ENCODE measurements at regions not wholly inside any gene's neighbourhood (a gene's known extent, or its start where the extent isn't known, plus 50 kb on each side); places are given as distances from the start of the nearest gene placed in this dataset.

DNA sequence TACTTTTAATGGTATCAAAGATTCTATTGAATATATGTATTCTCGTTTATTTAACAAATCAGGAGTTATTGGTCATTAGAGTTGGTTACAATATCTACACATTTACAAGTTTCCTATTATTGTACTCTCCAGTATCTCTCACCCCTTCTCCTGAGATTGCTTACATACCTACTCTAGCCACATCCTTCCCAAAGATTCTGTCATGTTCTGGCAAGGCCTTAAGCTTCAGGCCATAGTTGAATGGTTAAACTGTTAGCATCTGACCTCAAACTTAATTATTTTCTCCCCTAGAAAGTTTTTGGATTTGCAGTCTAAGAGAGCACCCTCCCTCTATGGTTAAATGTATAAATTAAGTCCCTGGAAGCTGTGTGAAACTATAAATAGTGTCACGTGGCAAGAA lies 784.2 kb downstream of the GLUD2 start:
- TF ChIP-seq, protein P1, sequence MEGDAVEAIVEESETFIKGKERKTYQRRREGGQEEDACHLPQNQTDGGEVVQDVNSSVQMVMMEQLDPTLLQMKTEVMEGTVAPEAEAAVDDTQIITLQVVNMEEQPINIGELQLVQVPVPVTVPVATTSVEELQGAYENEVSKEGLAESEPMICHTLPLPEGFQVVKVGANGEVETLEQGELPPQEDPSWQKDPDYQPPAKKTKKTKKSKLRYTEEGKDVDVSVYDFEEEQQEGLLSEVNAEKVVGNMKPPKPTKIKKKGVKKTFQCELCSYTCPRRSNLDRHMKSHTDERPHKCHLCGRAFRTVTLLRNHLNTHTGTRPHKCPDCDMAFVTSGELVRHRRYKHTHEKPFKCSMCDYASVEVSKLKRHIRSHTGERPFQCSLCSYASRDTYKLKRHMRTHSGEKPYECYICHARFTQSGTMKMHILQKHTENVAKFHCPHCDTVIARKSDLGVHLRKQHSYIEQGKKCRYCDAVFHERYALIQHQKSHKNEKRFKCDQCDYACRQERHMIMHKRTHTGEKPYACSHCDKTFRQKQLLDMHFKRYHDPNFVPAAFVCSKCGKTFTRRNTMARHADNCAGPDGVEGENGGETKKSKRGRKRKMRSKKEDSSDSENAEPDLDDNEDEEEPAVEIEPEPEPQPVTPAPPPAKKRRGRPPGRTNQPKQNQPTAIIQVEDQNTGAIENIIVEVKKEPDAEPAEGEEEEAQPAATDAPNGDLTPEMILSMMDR (IDR thresholded peaks at IDR 0.05; ENCODE audit: low read depth, low read length), result no peak
- in situ Hi-C loops (cut with HindIII; ENCODE audit: low sequenced_read_pairs), result no loop called here
- peak; percentile 3 for DNase-seq (ENCODE audit: low read depth, low spot score)
- no peak overlapping the region for H3K4me3 ChIP-seq (ENCODE audit: low read depth, low read length)

DNA sequence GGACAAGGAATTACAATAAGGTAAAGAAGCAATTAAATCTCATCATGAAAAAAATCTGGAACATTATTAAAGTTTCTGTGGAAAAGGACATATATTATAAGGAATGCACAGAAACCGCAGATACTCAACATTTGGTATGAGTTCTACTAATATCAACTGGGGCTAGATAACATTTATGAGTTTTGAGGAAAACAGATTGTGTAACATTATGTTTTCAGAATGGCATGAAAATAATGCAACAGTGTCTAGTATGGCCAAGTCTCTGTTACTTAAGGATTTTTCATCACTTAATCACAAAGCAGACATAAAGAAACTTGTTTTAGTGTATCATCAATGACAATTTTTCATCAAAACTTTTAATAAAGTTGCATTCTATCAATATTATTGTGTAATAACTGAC lies 785.0 kb downstream of the GLUD2 start:
- in situ Hi-C loops (cut with HindIII; ENCODE audit: low sequenced_read_pairs), result no loop called here
- no peak for DNase-seq (ENCODE audit: low read depth, low spot score)
- TF ChIP-seq, protein P1 (IDR thresholded peaks at IDR 0.05; ENCODE audit: low read depth, low read length), result no peak
- H3K4me3 ChIP-seq (ENCODE audit: low read depth, low read length), result no peak overlapping the region

DNA sequence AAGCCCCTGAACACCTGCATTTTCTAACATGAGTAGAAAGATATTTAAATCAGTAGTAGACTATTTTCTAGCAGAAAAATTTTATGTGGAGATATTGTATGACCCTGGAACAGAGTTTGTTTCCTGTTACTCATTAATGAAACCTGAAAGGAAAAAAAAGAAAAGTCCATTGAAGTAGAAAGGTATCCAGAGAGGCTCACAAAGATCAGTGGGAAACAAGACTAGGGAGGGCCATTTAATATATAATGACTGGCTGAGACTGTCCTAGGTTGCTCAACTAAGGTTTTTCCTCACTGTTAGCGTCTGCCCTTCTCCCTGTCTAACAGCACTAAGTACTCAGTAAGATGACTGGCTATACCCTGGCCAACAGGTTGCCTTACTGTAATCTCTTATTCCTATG lies 788.6 kb downstream of the GLUD2 start:
- in situ Hi-C loops (cut with HindIII; ENCODE audit: low sequenced_read_pairs), result no loop called here
- no peak for DNase-seq (ENCODE audit: low read depth, low spot score)
- TF ChIP-seq, protein P1 (IDR thresholded peaks at IDR 0.05; ENCODE audit: low read depth, low read length), result no peak
- H3K4me3 ChIP-seq (ENCODE audit: low read depth, low read length), result no peak overlapping the region

DNA sequence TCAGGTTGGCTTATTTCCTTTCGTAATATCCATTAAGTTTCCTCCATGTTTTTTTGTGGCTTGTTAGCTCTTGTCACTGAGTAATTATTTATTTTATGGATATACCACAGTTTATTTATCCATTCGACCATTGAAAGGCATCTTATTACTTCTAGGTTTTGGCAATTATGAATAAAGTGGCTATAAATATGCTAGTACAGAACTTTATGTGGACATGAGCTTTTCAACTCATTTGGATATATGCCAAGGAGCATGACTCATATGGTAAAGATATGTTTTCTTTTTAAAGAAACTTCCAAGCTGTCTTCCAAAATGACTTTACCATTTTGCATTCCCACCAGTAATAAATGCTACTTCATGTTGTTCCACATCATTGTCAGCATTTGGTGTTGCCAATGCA lies 803.6 kb downstream of the GLUD2 start:
- TF ChIP-seq, protein P1 (IDR thresholded peaks at IDR 0.05; ENCODE audit: low read depth, low read length), result no peak

DNA sequence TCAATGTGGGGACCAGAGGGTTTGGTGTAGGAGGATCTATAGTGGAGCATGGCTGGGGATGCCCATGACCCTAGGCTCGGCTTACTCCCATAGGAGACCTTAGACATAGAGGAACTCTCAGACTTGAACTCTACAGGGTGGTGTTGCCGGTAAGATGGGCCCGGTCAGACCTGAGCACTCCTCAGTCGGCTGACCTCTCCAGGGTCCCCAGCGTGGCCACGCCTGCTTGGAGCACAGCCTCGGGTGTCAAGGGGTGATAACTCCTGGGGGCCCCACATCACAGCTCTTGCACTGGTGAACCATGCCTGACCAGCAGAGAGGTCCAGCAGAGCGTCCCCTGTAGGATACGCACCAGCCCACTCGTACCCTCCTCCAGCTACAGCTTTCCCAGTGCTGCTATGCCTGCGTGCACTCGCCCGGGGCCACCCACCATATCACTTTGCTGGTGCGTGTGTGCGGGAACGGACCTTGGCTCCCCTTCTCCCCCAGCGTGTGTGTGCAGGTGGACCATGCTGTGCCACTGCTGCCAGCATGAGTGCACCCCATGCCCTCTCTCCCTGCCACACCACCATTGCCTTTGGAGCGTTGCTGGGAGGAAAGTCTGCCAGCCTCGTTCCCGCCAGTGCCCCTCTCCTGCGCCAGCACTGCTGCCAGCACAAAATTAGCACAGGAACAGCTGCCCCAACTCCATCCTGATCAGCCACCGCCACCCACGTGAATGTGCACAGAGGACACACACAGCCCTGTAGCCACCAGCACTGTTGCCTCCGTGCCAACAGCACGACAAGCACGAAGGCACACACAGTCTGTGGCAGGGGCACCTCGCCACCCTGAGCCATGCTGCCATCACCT lies 806.6 kb downstream of the GLUD2 start:
- TF ChIP-seq, protein P1 (IDR thresholded peaks at IDR 0.05; ENCODE audit: low read depth, low read length), result no peak
- in situ Hi-C loops (cut with HindIII; ENCODE audit: low sequenced_read_pairs), result no loop called here
- H3K4me3 ChIP-seq (ENCODE audit: low read depth, low read length), result no peak overlapping the region
- no peak for DNase-seq (ENCODE audit: low read depth, low spot score)

More for the DNA sequence above, 803.6 kb downstream of the GLUD2 start:
- no peak overlapping the region for H3K4me3 ChIP-seq (ENCODE audit: low read depth, low read length)
- peak; percentile 58 for DNase-seq (ENCODE audit: low read depth, low spot score)
- in situ Hi-C loops (cut with HindIII; ENCODE audit: low sequenced_read_pairs), result no loop called here

DNA sequence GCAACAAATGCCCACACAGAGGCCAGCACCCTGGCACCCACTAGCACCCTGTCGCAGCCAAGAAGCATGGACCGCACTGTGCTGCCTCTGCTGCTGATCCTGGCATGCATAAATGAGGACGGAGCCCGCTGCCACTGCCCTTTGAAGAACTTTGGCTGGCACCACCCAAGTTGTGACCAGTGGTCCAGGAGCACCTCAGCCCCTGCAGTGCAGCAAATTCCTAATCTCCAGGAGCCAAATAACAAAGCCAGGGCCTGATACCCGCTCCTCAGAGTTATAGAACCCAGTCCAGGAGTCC lies 807.2 kb downstream of the GLUD2 start:
- TF ChIP-seq, protein P1 (IDR thresholded peaks at IDR 0.05; ENCODE audit: low read depth, low read length), result no peak
- in situ Hi-C loops (cut with HindIII; ENCODE audit: low sequenced_read_pairs), result no loop called here
- DNase-seq (ENCODE audit: low read depth, low spot score), result no peak
- H3K4me3 ChIP-seq (ENCODE audit: low read depth, low read length), result no peak overlapping the region
